ENCODE measurements at regions not wholly inside any gene's neighbourhood (a gene's known extent, or its start where the extent isn't known, plus 50 kb on each side); places are given as distances from the start of the nearest gene placed in this dataset.
"Not testable (repeated sequence)": the region's sequence is repeated elsewhere in the genome, so short reads cannot be mapped to it uniquely, and the experiment has no call there.

GRCh38 chr12:124147027-124147426 is 147.9 kb upstream of the RFLNA start:
- Mint-ChIP-seq H3K27ac (peak overlapping the region in 1 of 6 donors; percentile 64), H3K4me3 (no peak overlapping the region), H3K9me3 (peaks cover 4 to 18% (median 14%) of the 10 kb centered on the region in 7 donors), H3K27me3 (peaks cover 0 to 13% (median 0%) of the 10 kb centered on the region in 3 donors), H3K4me1 (peaks cover 0 to 11% (median 0%) of the 10 kb centered on the region in 3 donors), H3K36me3 (peaks cover 7 to 11% of the 10 kb centered on the region in 2 donors)
- DNase-seq (no peak), ATAC-seq (ENCODE audit: low read depth in 2 of 2) (no peak)

- ATAC-seq (ENCODE audit: low read depth in 2 of 2) = no peak
- Mint-ChIP-seq H3K4me1 (peaks cover 0 to 11% (median 0%) of the 10 kb centered on the region in 3 donors), H3K36me3 (peaks cover 1 to 8% of the 10 kb centered on the region in 2 donors), H3K27ac (peak overlapping the region in 1 of 6 donors; percentile 56), H3K9me3 (peaks cover 0 to 12% (median 8%) of the 10 kb centered on the region in 7 donors), H3K27me3 (peaks cover 0 to 12% (median 0%) of the 10 kb centered on the region in 3 donors), H3K4me3 (no peak overlapping the region)
- DNase-seq = no peak
These were observed 147.3 kb upstream of the RFLNA start for GRCh38 chr12:124147575-124147974.

GRCh38 chr12:124148481-124149273 is 146.2 kb upstream of the RFLNA start:
- Mint-ChIP-seq H3K4me1 (peaks cover 0 to 11% (median 0%) of the 10 kb centered on the region in 3 donors), H3K27ac (peak overlapping the region in 1 of 6 donors; percentile 28), H3K9me3 (peaks cover 0 to 4% (median 0%) of the 10 kb centered on the region in 7 donors), H3K36me3 (no peaks in the 10 kb centered on the region), H3K4me3 (no peak overlapping the region), H3K27me3 (peaks cover 0 to 12% (median 0%) of the 10 kb centered on the region in 3 donors)
- DNase-seq (no peak), ATAC-seq (ENCODE audit: low read depth in 2 of 2) (no peak)

GRCh38 chr12:124149287-124149686 is 145.6 kb upstream of the RFLNA start:
- ATAC-seq (ENCODE audit: low read depth in 2 of 2) = no peak

GRCh38 chr12:124150168-124150567 is 144.7 kb upstream of the RFLNA start:
- DNase-seq (no peak), ATAC-seq (ENCODE audit: low read depth in 2 of 2) (no peak)
- H3K36me3 Mint-ChIP-seq = no peaks in the 10 kb centered on the region
- H3K9me3 Mint-ChIP-seq = peaks cover 0 to 2% (median 0%) of the 10 kb centered on the region in 7 donors
- no peak overlapping the region for H3K27ac Mint-ChIP-seq
- H3K27me3 Mint-ChIP-seq = peaks cover 0 to 6% (median 0%) of the 10 kb centered on the region in 3 donors
- H3K4me3 Mint-ChIP-seq = no peak overlapping the region
- H3K4me1 Mint-ChIP-seq = peaks cover 0 to 11% (median 0%) of the 10 kb centered on the region in 3 donors

More at GRCh38 chr12:124149287-124149686, 145.6 kb upstream of the RFLNA start:
- Mint-ChIP-seq H3K36me3 (no peaks in the 10 kb centered on the region), H3K4me1 (peaks cover 0 to 11% (median 0%) of the 10 kb centered on the region in 3 donors), H3K27ac (no peak overlapping the region), H3K4me3 (no peak overlapping the region), H3K27me3 (peaks cover 0 to 12% (median 0%) of the 10 kb centered on the region in 3 donors), H3K9me3 (peaks cover 0 to 2% (median 0%) of the 10 kb centered on the region in 7 donors)
- DNase-seq = no peak

- H3K4me1 Mint-ChIP-seq = peaks cover 0 to 11% (median 0%) of the 10 kb centered on the region in 3 donors
- H3K9me3 Mint-ChIP-seq = peaks cover 0 to 2% (median 0%) of the 10 kb centered on the region in 7 donors
- no peak for ATAC-seq (ENCODE audit: low read depth in 2 of 2)
- H3K36me3 Mint-ChIP-seq = no peaks in the 10 kb centered on the region
- peak overlapping the region in 1 of 8 donors; percentile 4 for H3K4me3 Mint-ChIP-seq
- no peak overlapping the region for H3K27ac Mint-ChIP-seq
- peaks cover 0 to 6% (median 0%) of the 10 kb centered on the region in 3 donors for H3K27me3 Mint-ChIP-seq
- no peak for DNase-seq
These were observed 143.3 kb upstream of the RFLNA start for GRCh38 chr12:124151583-124151982.

- peaks cover 0 to 2% (median 0%) of the 10 kb centered on the region in 7 donors for H3K9me3 Mint-ChIP-seq
- no peaks in the 10 kb centered on the region for H3K36me3 Mint-ChIP-seq
- H3K27ac Mint-ChIP-seq = no peak overlapping the region
- H3K4me3 Mint-ChIP-seq = no peak overlapping the region
- no peak for DNase-seq
- H3K4me1 Mint-ChIP-seq = peaks cover 0 to 4% (median 0%) of the 10 kb centered on the region in 3 donors
- peaks cover 0 to 13% (median under 1%) of the 10 kb centered on the region in 3 donors for H3K27me3 Mint-ChIP-seq
- no peak for ATAC-seq (ENCODE audit: low read depth in 2 of 2)
These were observed 142.2 kb upstream of the RFLNA start for GRCh38 chr12:124152731-124153130.

- DNase-seq = no peak
- Mint-ChIP-seq H3K36me3 (no peaks in the 10 kb centered on the region), H3K27ac (no peak overlapping the region), H3K9me3 (peaks cover 0 to 2% (median 0%) of the 10 kb centered on the region in 7 donors), H3K4me3 (no peak overlapping the region), H3K4me1 (no peaks in the 10 kb centered on the region), H3K27me3 (peaks cover 0 to 13% (median 5%) of the 10 kb centered on the region in 3 donors)
- no peak for ATAC-seq (ENCODE audit: low read depth in 2 of 2)
These were observed 141.5 kb upstream of the RFLNA start for GRCh38 chr12:124153392-124153791.

GRCh38 chr12:124157406-124157805 is 137.5 kb upstream of the RFLNA start:
- DNase-seq (no peak), ATAC-seq (ENCODE audit: low read depth in 2 of 2) (no peak)
- no peak overlapping the region for H3K27ac Mint-ChIP-seq
- H3K36me3 Mint-ChIP-seq = no peaks in the 10 kb centered on the region
- H3K4me1 Mint-ChIP-seq = no peaks in the 10 kb centered on the region
- peaks cover 0 to 8% (median 0%) of the 10 kb centered on the region in 7 donors for H3K9me3 Mint-ChIP-seq
- peaks cover 0 to 10% (median 5%) of the 10 kb centered on the region in 3 donors for H3K27me3 Mint-ChIP-seq
- no peak overlapping the region for H3K4me3 Mint-ChIP-seq

- Mint-ChIP-seq H3K9me3 (peaks cover 0 to 27% (median 15%) of the 10 kb centered on the region in 7 donors), H3K36me3 (no peaks in the 10 kb centered on the region), H3K27me3 (peaks cover 0 to 8% (median 5%) of the 10 kb centered on the region in 3 donors), H3K4me1 (no peaks in the 10 kb centered on the region), H3K27ac (no peak overlapping the region), H3K4me3 (no peak overlapping the region)
- ATAC-seq (ENCODE audit: low read depth in 2 of 2) (no peak), DNase-seq (no peak)
These were observed 135.2 kb upstream of the RFLNA start for GRCh38 chr12:124159655-124160054.

- Mint-ChIP-seq H3K9me3 (peaks cover 3 to 33% (median 19%) of the 10 kb centered on the region in 7 donors), H3K27me3 (peaks cover 0 to 8% (median 5%) of the 10 kb centered on the region in 3 donors), H3K4me3 (peak overlapping the region in 1 of 8 donors; percentile 1), H3K4me1 (no peaks in the 10 kb centered on the region), H3K27ac (no peak overlapping the region), H3K36me3 (no peaks in the 10 kb centered on the region)
- DNase-seq = no peak
- no peak for ATAC-seq (ENCODE audit: low read depth in 2 of 2)
These were observed 134.7 kb upstream of the RFLNA start for GRCh38 chr12:124160097-124160756.

- H3K27ac Mint-ChIP-seq; DNase-seq; ATAC-seq (ENCODE audit: low read depth in 2 of 2); H3K36me3 Mint-ChIP-seq; H3K4me1 Mint-ChIP-seq; H3K27me3 Mint-ChIP-seq; H3K4me3 Mint-ChIP-seq: not testable (repeated sequence)
- H3K9me3 Mint-ChIP-seq = peaks cover 5 to 41% (median 26%) of the 10 kb centered on the region in 7 donors
These were observed 133.5 kb upstream of the RFLNA start for GRCh38 chr12:124161402-124161801.
